ENCODE measurements at regions not wholly inside any gene's neighbourhood (a gene's known extent, or its start where the extent isn't known, plus 50 kb on each side); places are given as distances from the start of the nearest gene placed in this dataset.

- Histone ChIP-seq H3K4me3 (no peak overlapping the region), H3K9me3 (no peaks in the 10 kb centered on the region), H3K4me1 (replicated peaks) (no peaks in the 10 kb centered on the region), H3K27me3 (replicated peaks; ENCODE audit: insufficient read depth) (no peaks in the 10 kb centered on the region), H3K27ac (no peak overlapping the region), H3K36me3 (no peaks in the 10 kb centered on the region)
- 43% methylated on average over 2 of the region's 2 CpGs for whole genome bisulfite sequencing
- no peak for DNase-seq (ENCODE audit: low spot score)
- intact Hi-C loops (cut with DNase I), result no loop called here
- TF ChIP-seq POLR2AphosphoS5 (IDR thresholded peaks at IDR 0.05) (no peak), CTCF (IDR thresholded peaks at IDR 0.05) (no peak), POLR2A (IDR thresholded peaks at IDR 0.05) (no peak)
These were observed 307.2 kb downstream of the TCERG1L start for GRCh38 chr10:131004276-131004675.

- intact Hi-C loops (cut with DNase I), result no loop called here
- no peak overlapping the region for H3K4me3 ChIP-seq
- TF ChIP-seq POLR2A (IDR thresholded peaks at IDR 0.05) (no peak), POLR2AphosphoS5 (IDR thresholded peaks at IDR 0.05) (no peak), CTCF (IDR thresholded peaks at IDR 0.05) (no peak)
- no peaks in the 10 kb centered on the region for H3K36me3 ChIP-seq
- DNase-seq (ENCODE audit: low spot score), result no peak
- H3K9me3 ChIP-seq, result no peaks in the 10 kb centered on the region
- no peak overlapping the region for H3K27ac ChIP-seq
- H3K4me1 ChIP-seq (replicated peaks), result no peaks in the 10 kb centered on the region
- 93% methylated on average over 10 of the region's 10 CpGs for WGBS
- H3K27me3 ChIP-seq (replicated peaks; ENCODE audit: insufficient read depth), result no peaks in the 10 kb centered on the region
These were observed 304.9 kb downstream of the TCERG1L start for GRCh38 chr10:131006458-131007256.

- 62% methylated on average over 5 of the region's 5 CpGs for WGBS
- no peak overlapping the region for H3K4me3 ChIP-seq
- H3K36me3 ChIP-seq, result no peaks in the 10 kb centered on the region
- DNase-seq (ENCODE audit: low spot score), result no peak
- no peaks in the 10 kb centered on the region for H3K9me3 ChIP-seq
- no peak for TF ChIP-seq POLR2AphosphoS5 (IDR thresholded peaks at IDR 0.05)
- no peaks in the 10 kb centered on the region for H3K27me3 ChIP-seq (replicated peaks; ENCODE audit: insufficient read depth)
- no peaks in the 10 kb centered on the region for H3K4me1 ChIP-seq (replicated peaks)
- intact Hi-C loops (cut with DNase I), result no loop called here
- H3K27ac ChIP-seq, result no peak overlapping the region
These were observed 301.7 kb downstream of the TCERG1L start for GRCh38 chr10:131009791-131010190.

- H3K9me3 ChIP-seq, result no peaks in the 10 kb centered on the region
- 93% methylated on average over 11 of the region's 11 CpGs for WGBS
- TF ChIP-seq POLR2A (IDR thresholded peaks at IDR 0.05) (no peak), CTCF (IDR thresholded peaks at IDR 0.05) (no peak), POLR2AphosphoS5 (IDR thresholded peaks at IDR 0.05) (no peak)
- H3K27me3 ChIP-seq (replicated peaks; ENCODE audit: insufficient read depth), result no peaks in the 10 kb centered on the region
- DNase-seq (ENCODE audit: low spot score), result no peak
- no peaks in the 10 kb centered on the region for H3K4me1 ChIP-seq (replicated peaks)
- intact Hi-C loops (cut with DNase I), result no loop called here
- no peak overlapping the region for H3K27ac ChIP-seq
- no peaks in the 10 kb centered on the region for H3K36me3 ChIP-seq
- H3K4me3 ChIP-seq, result no peak overlapping the region
These were observed 300.5 kb downstream of the TCERG1L start for GRCh38 chr10:131010965-131011575.

- Histone ChIP-seq H3K9me3 (no peaks in the 10 kb centered on the region), H3K36me3 (no peaks in the 10 kb centered on the region), H3K4me3 (no peak overlapping the region), H3K4me1 (replicated peaks) (no peaks in the 10 kb centered on the region), H3K27me3 (replicated peaks; ENCODE audit: insufficient read depth) (no peaks in the 10 kb centered on the region), H3K27ac (no peak overlapping the region)
- intact Hi-C loops (cut with DNase I), result no loop called here
- TF ChIP-seq CTCF (IDR thresholded peaks at IDR 0.05) (no peak), POLR2AphosphoS5 (IDR thresholded peaks at IDR 0.05) (no peak)
- no peak for DNase-seq (ENCODE audit: low spot score)
- 92% methylated on average over 10 of the region's 10 CpGs for WGBS
These were observed 299.4 kb downstream of the TCERG1L start for GRCh38 chr10:131011936-131012640.
